ENCODE measurements at regions not wholly inside any gene's neighbourhood (a gene's known extent, or its start where the extent isn't known, plus 50 kb on each side); places are given as distances from the start of the nearest gene placed in this dataset.
"Not testable (repeated sequence)": the region's sequence is repeated elsewhere in the genome, so short reads cannot be mapped to it uniquely, and the experiment has no call there.

DNA sequence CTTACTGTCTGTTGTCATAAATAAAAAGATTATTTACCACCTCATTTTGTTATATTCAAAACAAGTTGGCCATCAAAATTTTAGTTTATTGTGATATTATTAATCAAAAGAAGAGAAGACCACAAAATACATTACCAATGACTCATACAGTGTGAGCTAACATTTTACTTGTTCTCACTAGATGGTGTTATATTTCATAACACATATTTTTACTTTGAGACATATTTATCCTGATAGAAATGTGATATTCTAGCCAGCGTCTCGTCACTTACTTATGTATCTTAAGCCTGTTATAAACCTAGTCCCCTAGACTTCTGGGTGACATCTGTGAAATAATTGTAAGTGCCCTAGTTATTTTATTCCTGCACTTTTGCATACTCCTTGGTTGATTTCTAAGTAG is 263.2 kb downstream of the CDH7 start:
- DNase-seq = no peak
- CTCF ChIA-PET = no interaction called here
- intact Hi-C loops (cut with micrococcal nuclease) = no loop called here
- H3K27ac Mint-ChIP-seq = no peak overlapping the region
- H3K36me3 Mint-ChIP-seq (ENCODE audit: low read depth) = no peaks in the 10 kb centered on the region
- H3K4me3 Mint-ChIP-seq = no peak overlapping the region
- H3K9me3 Mint-ChIP-seq = peaks cover 5% of the 10 kb centered on the region
- H3K4me1 Mint-ChIP-seq (ENCODE audit: low read depth) = no peaks in the 10 kb centered on the region
- H3K27me3 Mint-ChIP-seq (ENCODE audit: low read depth) = no peaks in the 10 kb centered on the region

GRCh38 chr18:66011916-66012315 is 261.1 kb downstream of the CDH7 start:
- intact Hi-C loops (cut with micrococcal nuclease) = no loop called here
- no peak overlapping the region for H3K27ac Mint-ChIP-seq
- H3K36me3 Mint-ChIP-seq (ENCODE audit: low read depth) = no peaks in the 10 kb centered on the region
- no peak for DNase-seq
- H3K4me3 Mint-ChIP-seq = no peak overlapping the region
- CTCF ChIA-PET = no interaction called here
- H3K9me3 Mint-ChIP-seq = peaks cover 5% of the 10 kb centered on the region
- no peaks in the 10 kb centered on the region for H3K4me1 Mint-ChIP-seq (ENCODE audit: low read depth)
- H3K27me3 Mint-ChIP-seq (ENCODE audit: low read depth) = no peaks in the 10 kb centered on the region

DNA sequence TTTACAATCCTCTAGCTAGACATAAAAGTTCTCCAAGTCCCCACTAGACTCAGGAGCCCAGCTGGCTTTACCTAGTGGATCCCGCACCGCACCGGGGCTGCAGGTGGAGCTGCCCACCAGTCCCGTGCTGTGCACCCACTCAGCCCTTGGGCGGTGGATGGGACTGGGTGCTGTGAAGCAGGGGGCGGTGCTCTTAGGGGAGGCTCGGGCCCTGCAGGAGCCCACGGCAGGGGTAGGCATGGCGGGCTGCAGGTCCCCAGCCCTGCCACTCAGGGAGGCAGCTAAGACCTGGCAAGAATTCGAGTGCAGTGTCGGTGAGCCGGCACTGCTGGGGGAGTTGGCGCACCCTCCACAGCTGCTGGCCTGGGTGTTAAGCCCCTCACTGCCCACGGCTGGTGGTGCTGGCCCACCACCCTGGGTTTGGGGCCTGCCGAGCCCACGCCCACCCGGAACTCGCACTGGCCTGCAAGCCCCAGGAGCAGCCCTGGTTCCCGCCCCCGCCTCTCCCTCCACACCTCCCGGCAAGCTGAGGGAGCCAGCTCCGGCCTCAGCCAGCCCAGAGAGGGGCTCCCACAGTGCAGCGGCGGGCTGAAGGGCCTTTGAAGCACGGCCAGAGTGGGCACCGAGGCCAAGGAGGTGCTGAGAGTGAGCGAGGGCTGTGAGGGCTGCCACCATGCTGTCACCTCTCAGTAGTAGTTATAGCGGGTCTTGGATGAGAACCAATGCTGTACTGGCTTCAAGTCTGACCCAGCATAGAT is 255.2 kb downstream of the CDH7 start:
- H3K4me1 Mint-ChIP-seq (ENCODE audit: low read depth) = no peaks in the 10 kb centered on the region
- peaks cover 10% of the 10 kb centered on the region for H3K9me3 Mint-ChIP-seq
- no peaks in the 10 kb centered on the region for H3K36me3 Mint-ChIP-seq (ENCODE audit: low read depth)
- intact Hi-C loops (cut with micrococcal nuclease) = no loop called here
- CTCF ChIA-PET = no interaction called here
- H3K27me3 Mint-ChIP-seq (ENCODE audit: low read depth) = no peaks in the 10 kb centered on the region
- no peak overlapping the region for H3K4me3 Mint-ChIP-seq
- no peak overlapping the region for H3K27ac Mint-ChIP-seq
- DNase-seq = no peak

DNA sequence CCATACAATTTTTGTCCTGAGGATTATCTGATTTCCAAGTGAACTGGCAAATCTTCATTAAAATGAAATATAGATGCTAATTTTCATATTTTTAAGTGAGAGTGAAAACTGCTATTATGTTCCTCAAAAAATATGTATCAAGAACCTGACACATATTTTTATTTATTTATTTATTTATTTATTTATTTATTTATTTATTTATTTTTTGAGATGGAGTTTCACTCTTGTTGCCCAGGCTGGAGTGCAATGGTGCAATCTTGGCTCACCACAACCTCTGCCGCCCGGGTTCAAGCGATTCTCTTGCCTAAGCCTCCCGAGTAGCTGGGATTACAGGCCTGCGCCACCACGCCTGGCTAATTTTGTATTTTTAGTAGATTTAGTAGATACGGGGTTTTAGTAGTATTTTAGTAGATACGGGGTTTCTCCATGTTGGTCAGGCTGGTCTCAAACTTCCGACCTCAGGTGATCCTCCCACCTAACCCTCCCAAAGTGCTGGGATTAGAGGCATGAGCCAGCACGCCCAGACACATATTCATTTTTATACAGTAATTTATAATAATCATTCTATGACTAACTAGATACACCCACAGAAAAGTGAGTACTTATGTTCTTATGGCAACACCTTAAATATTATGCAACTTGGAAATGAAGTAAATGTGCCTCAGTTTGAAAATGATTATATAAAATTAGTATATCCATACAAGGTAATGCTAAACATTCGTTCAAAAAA is 248.3 kb downstream of the CDH7 start:
- CTCF ChIA-PET; H3K4me1 Mint-ChIP-seq (ENCODE audit: low read depth); H3K4me3 Mint-ChIP-seq; DNase-seq; H3K27ac Mint-ChIP-seq; H3K36me3 Mint-ChIP-seq (ENCODE audit: low read depth); H3K27me3 Mint-ChIP-seq (ENCODE audit: low read depth); H3K9me3 Mint-ChIP-seq; intact Hi-C loops (cut with micrococcal nuclease): not testable (repeated sequence)

GRCh38 chr18:65995206-65995605 is 244.4 kb downstream of the CDH7 start:
- Mint-ChIP-seq H3K27me3 (ENCODE audit: low read depth) (no peaks in the 10 kb centered on the region), H3K27ac (no peak overlapping the region), H3K4me3 (no peak overlapping the region), H3K36me3 (ENCODE audit: low read depth) (no peaks in the 10 kb centered on the region), H3K4me1 (ENCODE audit: low read depth) (no peaks in the 10 kb centered on the region), H3K9me3 (no peaks in the 10 kb centered on the region)
- CTCF ChIA-PET = no interaction called here
- no peak for DNase-seq
- intact Hi-C loops (cut with micrococcal nuclease) = no loop called here

DNA sequence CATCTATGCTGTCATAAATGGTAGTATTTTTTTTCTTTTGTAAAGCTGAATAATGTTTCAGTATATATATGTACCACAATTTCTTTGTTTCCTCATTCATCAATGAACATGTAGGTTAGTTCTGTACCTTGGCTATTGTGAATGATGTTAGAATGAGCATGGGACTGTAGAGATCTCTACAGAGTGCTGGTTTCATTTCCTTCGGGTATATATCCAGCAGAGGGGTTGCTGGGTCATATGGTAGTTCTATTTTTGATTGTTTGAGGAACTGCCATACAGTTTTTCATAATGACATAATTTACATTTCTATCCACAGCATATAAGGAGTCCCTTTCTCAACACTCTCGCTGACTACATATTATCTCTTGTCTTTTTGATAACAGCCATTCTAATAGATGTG is 243.5 kb downstream of the CDH7 start:
- Mint-ChIP-seq H3K27ac (no peak overlapping the region), H3K27me3 (ENCODE audit: low read depth) (no peaks in the 10 kb centered on the region), H3K4me1 (ENCODE audit: low read depth) (no peaks in the 10 kb centered on the region), H3K9me3 (no peaks in the 10 kb centered on the region), H3K4me3 (no peak overlapping the region), H3K36me3 (ENCODE audit: low read depth) (no peaks in the 10 kb centered on the region)
- intact Hi-C loops (cut with micrococcal nuclease) = no loop called here
- CTCF ChIA-PET = no interaction called here
- DNase-seq = no peak

GRCh38 chr18:65990944-65991708 is 240.3 kb downstream of the CDH7 start:
- Mint-ChIP-seq H3K4me3 (no peak overlapping the region), H3K36me3 (ENCODE audit: low read depth) (no peaks in the 10 kb centered on the region), H3K9me3 (no peaks in the 10 kb centered on the region), H3K4me1 (ENCODE audit: low read depth) (no peaks in the 10 kb centered on the region), H3K27me3 (ENCODE audit: low read depth) (no peaks in the 10 kb centered on the region), H3K27ac (no peak overlapping the region)
- DNase-seq = no peak
- CTCF ChIA-PET = no interaction called here
- intact Hi-C loops (cut with micrococcal nuclease) = no loop called here

DNA sequence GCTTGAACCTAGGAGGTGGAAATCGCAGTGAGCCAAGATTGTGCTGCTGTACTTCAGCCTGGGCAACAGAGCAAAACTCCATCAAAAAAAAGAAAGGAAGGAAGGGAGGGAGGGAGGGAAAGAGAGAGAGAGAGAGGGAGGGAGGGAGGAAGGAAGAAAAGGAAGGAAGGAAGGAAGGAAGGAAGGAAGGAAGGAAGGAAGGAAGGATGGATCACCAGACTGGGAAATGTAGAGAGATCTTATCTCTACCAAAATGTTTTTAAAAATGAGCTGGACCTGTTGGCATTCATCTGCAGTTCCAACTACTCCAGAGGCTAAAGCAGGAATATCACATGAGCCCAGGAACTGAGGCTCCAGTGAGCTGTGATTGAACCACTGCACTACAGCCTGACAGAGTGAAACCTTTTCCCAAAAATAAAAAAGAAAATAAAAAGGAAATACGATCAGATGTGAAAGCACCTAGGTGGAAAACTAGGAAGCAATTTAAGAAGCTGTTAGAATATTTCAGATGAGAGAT is 239.4 kb downstream of the CDH7 start:
- Mint-ChIP-seq H3K27ac (no peak overlapping the region), H3K36me3 (ENCODE audit: low read depth) (no peaks in the 10 kb centered on the region), H3K9me3 (no peaks in the 10 kb centered on the region), H3K4me1 (ENCODE audit: low read depth) (no peaks in the 10 kb centered on the region), H3K4me3 (no peak overlapping the region), H3K27me3 (ENCODE audit: low read depth) (no peaks in the 10 kb centered on the region)
- no peak for DNase-seq
- intact Hi-C loops (cut with micrococcal nuclease) = no loop called here
- CTCF ChIA-PET = no interaction called here

DNA sequence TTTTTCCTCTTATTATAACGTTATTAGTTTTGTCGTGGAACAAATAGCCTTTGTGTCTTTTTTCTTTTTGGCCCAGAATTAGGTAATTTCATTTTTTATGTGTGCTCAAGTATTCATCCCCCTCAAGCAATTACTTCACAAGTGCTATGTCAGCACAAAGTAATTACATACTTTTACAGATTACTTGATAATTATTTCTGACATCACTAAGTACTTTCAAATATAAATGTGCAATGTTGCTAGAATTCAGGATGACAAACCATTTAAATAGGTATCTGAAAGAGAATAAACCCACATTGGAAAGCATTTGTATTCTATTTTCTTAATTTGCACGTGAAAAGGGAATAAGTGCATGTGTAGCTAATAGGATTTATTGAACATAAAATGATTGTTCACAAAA is 238.2 kb downstream of the CDH7 start:
- H3K27ac Mint-ChIP-seq = no peak overlapping the region
- no peaks in the 10 kb centered on the region for H3K36me3 Mint-ChIP-seq (ENCODE audit: low read depth)
- no peaks in the 10 kb centered on the region for H3K4me1 Mint-ChIP-seq (ENCODE audit: low read depth)
- no peak overlapping the region for H3K4me3 Mint-ChIP-seq
- DNase-seq = no peak
- intact Hi-C loops (cut with micrococcal nuclease) = no loop called here
- CTCF ChIA-PET = no interaction called here
- H3K9me3 Mint-ChIP-seq = no peaks in the 10 kb centered on the region
- H3K27me3 Mint-ChIP-seq (ENCODE audit: low read depth) = no peaks in the 10 kb centered on the region

DNA sequence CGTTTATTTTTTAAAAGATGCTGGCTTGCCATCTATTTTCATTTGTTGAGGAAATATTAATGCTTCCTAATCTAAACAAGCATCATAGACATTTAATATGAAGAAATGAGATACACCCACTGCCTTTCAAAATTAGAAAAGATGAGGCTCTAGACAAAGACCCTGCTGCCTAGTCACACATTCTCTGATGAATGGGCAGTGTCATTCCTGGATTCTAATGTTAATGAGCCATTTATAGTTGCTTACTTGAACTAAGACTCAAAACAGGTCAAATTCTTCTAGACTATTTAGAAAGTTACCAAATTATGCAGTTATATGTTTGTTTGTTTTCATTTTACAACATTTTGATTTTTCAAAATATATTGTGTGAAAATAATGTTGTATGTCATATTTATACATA is 237.6 kb downstream of the CDH7 start:
- intact Hi-C loops (cut with micrococcal nuclease) = no loop called here
- Mint-ChIP-seq H3K4me1 (ENCODE audit: low read depth) (no peaks in the 10 kb centered on the region), H3K27ac (no peak overlapping the region), H3K9me3 (no peaks in the 10 kb centered on the region), H3K4me3 (no peak overlapping the region), H3K36me3 (ENCODE audit: low read depth) (no peaks in the 10 kb centered on the region), H3K27me3 (ENCODE audit: low read depth) (no peaks in the 10 kb centered on the region)
- CTCF ChIA-PET = no interaction called here
- DNase-seq = no peak

GRCh38 chr18:65983750-65984149 is 232.9 kb downstream of the CDH7 start:
- CTCF ChIA-PET = no interaction called here
- intact Hi-C loops (cut with micrococcal nuclease) = no loop called here
- no peak overlapping the region for H3K27ac Mint-ChIP-seq
- H3K4me1 Mint-ChIP-seq (ENCODE audit: low read depth) = no peaks in the 10 kb centered on the region
- no peaks in the 10 kb centered on the region for H3K27me3 Mint-ChIP-seq (ENCODE audit: low read depth)
- no peak for DNase-seq
- H3K36me3 Mint-ChIP-seq (ENCODE audit: low read depth) = no peaks in the 10 kb centered on the region
- peaks cover 10% of the 10 kb centered on the region for H3K9me3 Mint-ChIP-seq
- no peak overlapping the region for H3K4me3 Mint-ChIP-seq

DNA sequence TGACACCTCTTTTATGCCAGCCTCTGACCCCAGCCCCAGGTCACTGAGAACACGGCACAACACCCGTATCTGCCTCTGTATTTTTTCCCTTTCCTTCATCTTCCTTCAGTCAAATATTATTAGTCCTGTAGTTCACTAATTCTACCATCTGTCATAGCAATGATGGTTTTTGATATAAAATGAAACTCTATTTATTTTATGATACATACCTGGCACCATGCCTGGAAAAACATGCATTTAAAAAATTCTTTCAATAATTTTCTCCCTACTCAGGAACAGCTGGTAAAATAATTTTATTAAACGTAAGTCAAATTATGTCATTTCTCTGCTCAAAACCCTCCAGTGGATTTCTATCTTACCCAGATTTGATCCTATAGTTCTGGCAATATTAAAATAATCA is 224.7 kb downstream of the CDH7 start:
- CTCF ChIA-PET = no interaction called here
- no peaks in the 10 kb centered on the region for H3K27me3 Mint-ChIP-seq (ENCODE audit: low read depth)
- H3K9me3 Mint-ChIP-seq = peaks cover 5% of the 10 kb centered on the region
- H3K4me1 Mint-ChIP-seq (ENCODE audit: low read depth) = no peaks in the 10 kb centered on the region
- H3K4me3 Mint-ChIP-seq = no peak overlapping the region
- H3K36me3 Mint-ChIP-seq (ENCODE audit: low read depth) = no peaks in the 10 kb centered on the region
- intact Hi-C loops (cut with micrococcal nuclease) = no loop called here
- H3K27ac Mint-ChIP-seq = no peak overlapping the region
- no peak for DNase-seq

DNA sequence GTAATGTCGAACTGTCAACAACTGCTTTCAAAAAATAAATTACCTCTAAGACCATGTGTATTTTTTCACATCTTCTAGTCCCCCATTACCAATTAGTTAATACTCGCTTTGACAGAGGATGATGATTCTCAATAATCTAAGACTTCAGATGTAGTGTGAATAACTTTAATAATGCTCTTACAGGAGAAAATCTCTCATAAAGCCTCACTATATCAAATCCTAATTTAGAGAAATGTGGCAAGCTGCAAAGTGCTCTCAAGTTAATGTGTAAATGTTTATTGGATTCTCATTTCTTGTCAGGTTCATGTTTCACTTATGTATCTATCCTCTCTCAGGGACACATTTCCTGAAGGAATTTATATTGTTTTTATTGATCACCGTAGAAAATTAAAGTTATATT is 223.9 kb downstream of the CDH7 start:
- Mint-ChIP-seq H3K27me3 (ENCODE audit: low read depth) (no peaks in the 10 kb centered on the region), H3K36me3 (ENCODE audit: low read depth) (no peaks in the 10 kb centered on the region), H3K27ac (no peak overlapping the region), H3K4me1 (ENCODE audit: low read depth) (no peaks in the 10 kb centered on the region), H3K4me3 (no peak overlapping the region), H3K9me3 (peaks cover 3% of the 10 kb centered on the region)
- intact Hi-C loops (cut with micrococcal nuclease) = no loop called here
- CTCF ChIA-PET = no interaction called here
- DNase-seq = no peak

Measured in activated naive CD4-positive, alpha-beta T cell treated with anti-CD3 and anti-CD28 coated beads for 36 hours (primary cell).